Activated CD8-positive, alpha-beta memory T cell treated with anti-CD3 and anti-CD28 coated beads for 24 hours (primary cell): ENCODE measurements at regions not wholly inside any gene's neighbourhood (a gene's known extent, or its start where the extent isn't known, plus 50 kb on each side); places are given as distances from the start of the nearest gene placed in this dataset.
"Not testable (repeated sequence)": the region's sequence is repeated elsewhere in the genome, so short reads cannot be mapped to it uniquely, and the experiment has no call there.

Experiments used
- DNase-seq: peaks from one replicate; pipeline ENCODE4 v3.0.0-alpha.2; 2020

DNA sequence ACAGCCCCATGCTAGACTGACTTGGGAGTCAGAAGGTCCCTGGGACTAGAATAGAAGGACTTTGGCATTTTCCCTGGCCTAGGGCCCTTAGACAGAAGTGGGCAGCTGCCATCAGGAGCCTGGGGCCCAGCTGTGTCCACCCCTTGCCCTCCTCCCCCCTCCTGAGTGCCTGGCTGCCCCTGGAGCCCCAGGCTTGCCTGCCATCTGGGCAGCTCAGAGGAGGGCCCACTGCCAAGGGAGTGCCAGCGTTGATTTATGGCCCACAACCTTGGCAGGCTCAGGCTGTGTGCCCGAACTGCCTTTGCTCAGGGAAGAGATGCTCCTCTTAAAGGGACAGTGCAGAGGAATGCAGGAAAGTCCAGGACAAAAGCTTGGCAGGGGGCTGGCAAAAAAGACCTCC is 439.1 kb downstream of the SPATA31A7 start:
- not testable (repeated sequence) for DNase-seq

DNA sequence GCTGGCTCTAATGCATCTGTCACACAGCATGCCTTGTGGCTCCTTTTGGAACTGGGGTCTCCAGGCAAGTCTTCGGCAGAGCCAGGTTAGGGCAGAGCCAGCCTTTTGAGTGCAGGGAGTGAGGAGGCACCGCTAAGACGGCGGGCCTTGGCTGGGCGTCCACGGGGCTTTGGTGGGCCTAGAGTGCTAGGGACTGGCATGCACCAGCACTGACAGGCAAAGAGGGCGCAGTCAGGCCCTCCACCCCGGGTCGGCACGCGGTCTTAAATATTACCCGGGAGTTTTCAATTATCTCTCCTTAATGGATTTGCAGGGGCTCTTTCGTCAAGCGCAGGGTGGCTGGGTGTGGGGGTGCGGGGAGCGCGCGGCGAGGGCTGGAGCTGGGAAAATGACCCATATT is 444.4 kb downstream of the SPATA31A7 start:
- DNase-seq = no peak

DNA sequence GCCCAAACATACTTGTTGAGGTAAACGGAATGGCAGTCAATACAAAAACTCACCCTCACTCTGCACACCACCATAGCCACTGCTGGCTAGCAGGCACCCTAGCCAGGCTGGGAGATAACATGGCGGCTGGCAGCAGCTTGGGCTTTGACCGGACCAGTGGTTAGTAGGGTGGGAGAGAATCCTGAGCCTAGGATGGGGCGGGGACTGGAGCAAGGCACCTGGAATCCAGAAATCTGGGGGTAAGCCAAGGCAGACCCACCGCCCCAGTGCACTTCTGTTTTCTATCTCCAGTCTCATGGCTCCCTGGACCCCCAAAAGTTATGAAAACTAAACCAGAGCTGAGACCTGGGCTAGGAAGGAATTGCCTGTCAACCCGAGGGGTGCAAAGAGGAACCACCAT is 474.4 kb downstream of the SPATA31A7 start:
- not testable (repeated sequence) for DNase-seq

DNA sequence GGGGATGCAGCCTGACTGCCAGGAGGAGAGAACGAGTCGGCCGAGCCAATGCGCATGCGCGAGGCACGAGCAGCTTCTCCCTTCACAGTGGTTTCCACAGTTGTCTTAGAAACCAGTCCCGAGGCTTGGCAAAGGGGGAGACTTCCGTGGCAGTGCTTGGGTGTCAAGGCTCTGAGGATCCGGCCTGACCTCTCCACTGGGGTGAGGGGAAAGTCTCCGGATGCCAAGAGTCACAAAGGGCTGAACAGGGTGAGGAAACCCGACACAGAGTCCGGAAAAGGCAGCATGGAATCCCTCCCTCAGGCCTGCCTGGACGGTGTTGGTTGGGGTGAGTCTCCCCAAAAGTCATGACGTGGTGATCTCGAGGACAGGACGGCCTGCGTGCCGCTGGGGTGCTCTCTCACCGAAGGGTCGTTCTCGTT is 475.5 kb downstream of the SPATA31A7 start:
- peak; percentile 33 for DNase-seq

DNA sequence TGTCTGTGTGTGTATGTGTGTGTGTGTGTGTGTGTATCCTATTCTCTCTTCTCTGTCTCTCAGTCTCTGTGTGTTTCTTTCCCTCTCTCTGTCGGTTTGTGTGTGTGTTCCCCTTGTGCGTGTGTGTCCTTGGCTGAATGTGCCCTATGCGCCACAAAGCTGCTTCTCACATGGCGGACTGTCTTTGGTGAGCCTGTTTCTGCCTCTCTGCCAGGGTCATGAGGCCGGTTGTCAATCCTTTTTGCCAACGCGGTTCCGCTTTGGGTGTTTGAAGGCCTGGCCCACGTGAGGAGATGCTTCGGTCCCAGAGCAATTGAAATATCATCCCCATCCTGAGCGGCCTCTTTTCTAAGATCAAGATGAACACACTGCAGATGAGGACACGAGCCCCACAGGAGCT is 476.0 kb downstream of the SPATA31A7 start:
- DNase-seq = no peak

DNA sequence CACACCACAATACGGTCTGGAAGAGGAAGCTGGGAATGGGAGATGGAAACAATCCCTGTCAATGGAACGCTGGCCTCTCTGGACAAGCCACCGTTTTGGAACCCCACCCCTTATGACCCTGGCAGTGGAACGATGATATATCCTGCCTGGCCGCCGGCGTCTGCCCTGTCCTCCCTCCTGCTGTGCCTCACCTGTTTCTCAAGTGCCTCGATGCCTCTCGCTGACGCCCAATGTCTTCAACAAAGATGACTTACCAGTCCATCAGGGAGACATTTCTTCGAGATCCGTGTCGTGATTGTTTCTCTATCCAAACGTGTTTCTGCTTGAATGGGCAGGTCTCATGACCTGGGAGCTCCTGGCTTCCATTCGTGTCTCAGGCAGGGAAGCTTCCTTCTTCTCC is 476.5 kb downstream of the SPATA31A7 start:
- DNase-seq = no peak

DNA sequence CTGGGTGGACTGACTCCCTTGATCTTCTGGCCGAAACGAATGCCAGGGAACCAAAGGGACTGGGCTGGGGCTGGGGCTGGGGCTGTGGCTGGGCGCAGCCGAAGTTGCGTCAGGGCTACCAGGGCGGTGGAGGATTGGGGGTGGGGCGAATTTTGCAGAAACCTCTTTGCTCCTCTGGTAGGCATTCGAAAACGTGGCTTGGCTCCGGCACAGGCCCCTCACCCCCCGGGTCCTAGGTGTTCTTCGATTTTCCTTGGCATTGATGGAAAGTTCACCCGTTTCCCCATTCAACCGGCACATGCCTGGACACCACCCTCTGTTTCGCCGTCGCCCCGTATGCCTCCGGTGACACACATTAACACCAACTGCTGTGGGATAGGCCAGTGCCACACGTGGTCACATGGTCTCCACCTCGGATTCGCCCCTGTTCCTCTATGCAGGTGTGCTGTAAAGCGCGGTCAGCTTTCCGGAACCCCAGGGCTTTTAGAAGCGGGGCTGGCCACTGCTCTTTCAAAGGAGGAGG is 477.1 kb downstream of the SPATA31A7 start:
- DNase-seq = peak; percentile 28

DNA sequence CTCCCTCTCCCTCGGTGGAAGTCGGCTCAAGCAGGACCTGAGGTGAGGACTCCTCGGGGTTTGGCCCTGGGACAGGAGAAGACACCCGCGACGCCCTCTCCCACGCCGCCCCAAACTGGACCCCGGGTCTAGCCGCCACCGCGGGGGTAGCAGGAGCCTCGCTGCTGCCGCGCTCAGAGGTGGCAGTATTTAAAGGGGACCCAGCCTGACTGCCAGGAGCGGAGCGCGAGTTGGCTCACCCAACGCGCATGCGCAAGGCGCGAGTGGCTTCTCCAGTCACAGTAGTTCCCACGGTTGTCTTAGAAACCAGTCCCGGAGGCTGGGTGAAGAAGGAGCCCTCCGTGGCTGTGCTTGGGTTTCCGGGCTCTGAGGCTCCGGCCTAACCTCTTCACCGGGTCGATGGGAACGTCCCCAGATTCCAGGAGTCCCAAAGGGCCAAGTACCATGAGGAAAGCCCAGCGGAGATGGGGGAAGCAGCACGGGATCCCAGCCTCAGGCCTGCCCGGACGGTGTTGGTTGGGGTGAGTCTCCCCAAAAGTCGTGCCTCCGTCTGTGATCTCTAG is 477.8 kb downstream of the SPATA31A7 start:
- peak; percentile 38 for DNase-seq

DNA sequence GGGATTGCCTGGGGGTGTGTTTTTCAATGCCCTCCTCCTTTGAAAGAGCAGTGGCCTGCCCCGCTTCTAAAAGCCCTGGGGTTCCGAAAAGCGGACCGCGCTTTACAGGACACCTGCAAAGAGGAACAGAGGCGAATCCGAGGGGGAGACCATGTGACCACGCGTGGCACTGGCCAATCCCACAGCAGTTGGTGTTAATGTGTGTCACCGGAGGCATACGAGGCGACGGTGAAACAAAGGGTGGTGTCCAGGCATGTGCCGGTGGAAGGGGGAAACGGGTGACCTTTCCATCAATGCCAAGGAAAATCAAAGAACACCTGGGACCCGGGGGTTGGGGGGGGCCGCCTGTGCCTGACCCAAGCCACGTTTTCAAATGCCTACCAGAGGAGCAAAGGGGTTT is 478.4 kb downstream of the SPATA31A7 start:
- DNase-seq = peak; percentile 26

DNA sequence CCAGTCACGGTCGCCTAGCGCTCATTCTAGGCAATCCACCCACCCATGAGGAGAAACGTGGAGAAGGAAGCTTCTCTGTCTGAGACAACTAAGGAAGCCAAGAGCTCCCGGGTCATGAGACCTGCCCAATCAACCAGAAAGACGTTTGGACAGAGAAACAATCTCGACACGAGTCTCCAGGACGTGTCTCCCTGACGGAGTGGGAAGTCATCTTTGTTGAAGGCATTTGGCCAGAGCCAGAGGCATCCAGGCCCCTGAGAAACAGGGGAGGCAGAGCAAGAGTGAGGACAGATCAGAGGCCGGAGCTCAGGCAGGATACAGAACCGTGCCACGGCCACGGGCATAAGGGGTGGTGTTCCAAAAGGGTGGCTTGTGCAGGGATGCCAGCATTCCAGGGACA is 479.0 kb downstream of the SPATA31A7 start:
- peak; percentile 37 for DNase-seq

DNA sequence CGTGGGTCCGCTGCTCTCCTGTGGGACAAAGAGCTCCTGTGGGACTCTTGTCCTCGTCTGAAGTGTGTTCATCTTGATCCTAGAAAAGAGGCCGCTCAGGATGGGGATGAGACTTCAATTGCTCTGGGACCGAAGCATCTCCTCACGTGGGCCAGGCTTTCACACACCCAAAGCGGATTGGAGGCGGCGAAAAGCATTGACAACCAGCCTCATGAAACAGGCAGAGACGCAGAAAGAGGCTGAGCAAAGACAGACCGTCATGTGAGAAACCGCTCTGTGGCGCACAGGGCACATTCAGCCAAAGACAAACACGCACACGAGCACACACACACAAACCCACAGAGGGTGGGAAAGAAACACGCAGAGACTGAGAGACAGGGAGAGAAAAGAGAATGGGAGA is 479.5 kb downstream of the SPATA31A7 start:
- DNase-seq = no peak

DNA sequence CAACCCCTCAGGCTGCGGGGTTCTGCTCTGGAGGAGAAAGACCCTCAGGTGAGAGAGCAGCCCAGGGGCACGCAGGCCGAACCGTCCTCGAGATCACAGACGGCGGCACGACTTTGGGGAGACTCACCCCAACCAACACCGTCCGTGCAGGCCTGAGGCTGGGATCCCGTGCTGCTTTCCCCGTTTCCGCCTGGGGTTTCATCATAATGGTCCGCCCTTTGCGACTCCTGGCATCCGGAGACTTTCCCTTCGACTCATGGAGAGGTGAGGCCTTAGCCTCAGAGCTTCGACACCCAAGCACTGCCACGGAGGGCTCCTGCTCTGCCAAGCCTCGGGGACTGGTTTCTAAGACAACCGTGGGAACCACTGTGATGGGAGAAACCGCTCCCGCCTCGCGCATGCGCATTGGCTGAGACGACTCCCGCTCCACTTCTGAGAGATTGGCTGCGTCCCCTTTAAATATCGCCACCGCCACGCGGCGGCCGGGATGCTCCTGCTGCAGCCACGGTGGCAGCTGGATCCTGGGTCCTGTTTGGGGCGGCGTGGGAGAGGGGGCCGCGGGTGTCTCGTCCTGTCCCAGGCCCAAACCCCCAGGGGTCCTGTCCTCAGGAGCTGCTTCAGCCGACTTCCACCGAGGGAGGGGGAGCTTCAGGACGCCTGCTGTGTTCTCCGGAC is 480.1 kb downstream of the SPATA31A7 start:
- DNase-seq = peak; percentile 44

DNA sequence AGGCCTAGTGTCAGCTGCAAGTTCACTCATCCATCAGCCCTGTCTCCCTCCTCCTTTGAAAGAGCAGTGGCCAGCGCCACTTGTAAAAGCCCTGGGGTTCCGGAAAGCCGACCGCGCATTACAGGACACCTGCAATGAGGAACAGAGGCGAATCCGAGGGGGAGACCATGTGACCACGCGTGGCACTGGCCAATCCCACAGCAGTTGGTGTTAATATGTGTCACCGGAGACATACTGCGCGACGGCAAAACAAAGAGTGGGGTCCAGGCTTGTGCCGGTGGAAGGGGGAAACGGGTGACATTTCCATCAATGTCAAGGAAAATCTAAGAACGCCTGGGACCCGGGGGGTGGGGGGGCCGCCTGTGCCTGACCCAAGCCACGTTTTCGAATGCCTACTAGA is 480.8 kb downstream of the SPATA31A7 start:
- no peak for DNase-seq

DNA sequence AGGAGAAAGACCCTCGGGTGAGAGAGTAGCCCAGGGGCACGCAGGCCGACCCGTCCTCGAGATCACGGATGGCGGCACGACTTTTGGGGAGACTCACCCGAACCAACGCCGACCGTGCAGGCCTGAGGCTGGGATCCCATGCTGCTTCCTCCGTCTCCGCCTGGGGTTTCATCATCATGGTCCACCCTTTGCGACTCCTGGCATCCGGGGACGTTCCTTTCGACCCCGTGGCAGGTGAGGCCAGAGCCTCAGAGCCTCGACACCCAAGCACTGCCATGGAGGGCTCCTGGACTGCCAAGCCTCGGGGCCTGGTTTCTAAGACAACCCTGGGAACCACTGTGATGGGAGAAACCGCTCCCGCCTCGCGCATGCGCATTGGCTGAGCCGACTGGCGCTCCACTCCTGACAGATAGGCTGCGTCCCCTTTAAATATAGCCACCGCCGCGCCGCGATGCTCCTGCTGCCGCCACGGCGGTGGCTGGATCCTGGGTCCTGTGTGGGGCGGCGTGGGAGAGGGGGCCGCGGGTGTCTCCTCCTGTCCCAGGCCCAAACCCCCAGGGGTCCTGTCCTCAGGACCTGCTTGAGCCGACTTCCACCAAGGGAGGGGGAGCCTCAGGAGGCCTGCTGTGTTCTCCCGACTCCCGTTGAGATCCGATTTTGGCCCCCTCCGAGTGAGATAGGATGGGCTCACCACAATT is 481.6 kb downstream of the SPATA31A7 start:
- peak; percentile 28 for DNase-seq

DNA sequence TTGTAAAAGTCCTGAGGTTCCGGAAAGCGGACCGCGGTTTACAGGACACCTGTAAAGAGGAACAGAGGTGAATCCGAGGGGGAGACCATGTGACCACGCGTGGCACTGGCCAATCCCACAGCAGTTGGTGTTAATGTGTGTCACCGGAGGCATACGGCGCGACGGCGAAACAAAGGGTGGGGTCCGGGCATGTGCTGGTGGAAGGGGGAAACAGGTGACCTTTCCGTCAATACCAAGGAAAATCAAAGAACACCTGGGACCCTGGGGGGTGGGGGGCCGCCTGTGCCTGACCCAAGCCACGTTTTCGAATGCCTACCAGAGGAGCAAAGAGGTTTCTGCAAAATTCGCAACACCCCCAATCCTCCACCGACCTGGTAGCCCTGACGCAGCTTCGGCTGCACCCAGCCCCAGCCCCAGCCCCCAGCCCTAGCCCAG is 482.3 kb downstream of the SPATA31A7 start:
- peak; percentile 35 for DNase-seq

DNA sequence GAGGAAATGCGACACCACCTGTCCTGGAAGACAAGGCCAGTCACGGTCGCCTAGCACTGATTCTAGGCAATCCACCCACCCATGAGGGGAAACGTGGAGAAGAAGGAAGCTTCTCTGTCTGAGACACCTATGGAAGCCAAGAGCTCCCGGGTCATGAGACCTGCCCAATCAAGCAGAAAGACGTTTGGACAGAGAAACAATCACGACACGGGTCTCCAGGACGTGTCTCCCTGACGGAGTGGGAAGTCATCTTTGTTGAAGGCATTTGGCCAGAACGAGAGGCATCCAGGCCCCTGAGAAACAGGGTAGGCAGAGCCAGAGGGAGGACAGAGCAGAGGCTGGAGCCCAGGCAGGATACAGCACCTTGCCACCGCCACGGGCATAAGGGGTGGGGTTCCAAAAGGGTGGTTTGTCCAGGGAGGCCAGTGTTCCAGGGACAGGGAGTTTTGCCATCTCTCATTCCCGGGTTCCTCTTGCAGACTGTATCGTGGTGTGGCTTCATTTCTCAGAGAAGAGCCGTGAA is 482.9 kb downstream of the SPATA31A7 start:
- DNase-seq = peak; percentile 15

DNA sequence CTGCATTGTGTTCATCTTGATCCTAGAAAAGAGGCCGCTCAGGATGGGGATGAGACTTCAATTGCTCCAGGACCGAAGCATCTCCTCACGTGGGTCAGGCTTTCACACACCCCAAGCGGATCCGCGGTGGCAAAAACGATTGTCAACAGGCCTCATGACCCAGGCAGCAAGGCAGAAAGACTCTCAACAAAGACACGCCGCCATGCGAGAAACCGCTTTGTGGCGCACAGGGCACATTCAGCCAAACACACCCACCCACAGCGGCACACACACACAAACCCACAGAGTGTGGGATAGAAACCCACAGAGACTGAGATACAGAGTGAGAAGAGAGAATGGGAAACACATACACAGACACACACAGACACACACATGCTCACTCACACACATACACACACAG is 483.4 kb downstream of the SPATA31A7 start:
- peak; percentile 21 for DNase-seq

DNA sequence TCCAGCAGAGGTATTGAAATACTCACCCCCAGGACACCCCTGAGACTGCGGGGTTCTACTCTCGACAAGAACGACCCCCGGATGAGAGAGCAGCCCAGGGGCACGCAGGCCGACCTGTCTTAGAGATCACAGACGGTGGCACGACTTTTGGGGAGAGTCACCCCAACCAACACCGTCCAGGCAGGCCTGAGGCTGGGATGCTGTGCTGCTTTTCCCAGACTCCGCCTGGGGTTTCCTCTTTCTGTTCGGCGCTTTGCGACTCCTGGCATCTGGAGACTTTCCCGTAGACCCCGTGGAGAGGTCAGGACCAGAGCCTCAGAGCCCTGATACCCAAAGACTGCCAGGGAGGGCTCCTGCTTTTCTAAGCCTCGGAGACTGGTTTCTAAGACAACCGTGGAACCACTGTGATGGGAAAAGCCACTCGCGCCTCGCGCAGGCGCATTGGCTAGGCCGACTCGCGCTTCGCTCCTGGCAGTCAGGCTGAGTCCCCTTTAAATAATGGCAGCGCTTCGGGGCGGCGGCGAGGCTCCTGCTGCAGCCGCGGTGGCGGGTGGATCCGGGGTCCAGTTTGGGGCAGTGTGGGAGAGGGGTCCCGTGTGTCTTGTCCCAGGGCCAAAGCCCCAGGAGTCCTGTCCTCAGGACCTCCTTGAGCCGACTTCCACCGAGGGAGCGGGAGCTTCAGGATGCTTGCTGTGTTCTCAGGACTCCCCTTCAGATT is 484.0 kb downstream of the SPATA31A7 start:
- no peak for DNase-seq

DNA sequence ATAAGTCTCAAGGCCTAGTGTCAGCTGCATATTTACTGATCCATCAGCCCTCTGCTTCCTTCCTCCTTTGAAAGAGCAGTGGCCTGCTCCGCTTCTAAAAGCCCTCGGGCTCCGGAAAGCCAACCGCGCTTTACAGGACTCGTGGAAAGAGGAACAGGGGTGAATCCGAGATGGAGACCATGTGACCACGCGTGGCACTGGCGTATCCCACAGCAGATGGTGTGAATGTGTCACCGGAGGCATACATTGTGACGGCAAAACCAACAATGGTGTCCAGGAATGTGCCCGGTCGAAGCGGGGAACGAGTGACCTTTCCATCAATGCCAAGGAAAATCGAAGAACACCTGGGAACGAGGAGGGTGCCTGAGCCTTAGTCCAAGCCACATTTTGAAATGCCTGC is 484.6 kb downstream of the SPATA31A7 start:
- no peak for DNase-seq

DNA sequence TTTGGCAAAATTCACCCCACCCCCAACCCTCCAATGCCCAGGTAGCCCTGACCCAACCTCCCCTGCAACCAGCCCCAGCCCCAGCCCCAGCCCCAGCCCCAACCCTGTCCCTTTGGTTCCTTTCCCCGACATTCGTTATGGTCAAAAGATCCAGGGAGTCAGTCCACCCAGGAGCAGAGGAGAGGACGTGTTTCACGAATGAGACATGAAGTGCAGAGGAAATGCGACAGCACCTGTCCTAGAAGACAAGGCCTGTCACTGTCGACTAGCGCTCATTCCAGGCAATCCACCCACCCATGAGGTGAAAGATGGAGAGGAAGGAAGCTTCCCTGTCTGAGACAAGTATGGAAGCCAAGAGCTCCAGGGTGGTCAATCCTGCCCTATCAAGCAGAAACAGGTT is 485.0 kb downstream of the SPATA31A7 start:
- DNase-seq = no peak
